GM18508 (cell line): ENCODE measurements at regions not wholly inside any gene's neighbourhood (a gene's known extent, or its start where the extent isn't known, plus 50 kb on each side); places are given as distances from the start of the nearest gene placed in this dataset.

Experiments
- ATAC-seq: cut with Tn5 transposase; IDR thresholded peaks from one replicate; pipeline ENCODE4 v1.9.1; 2021; ENCODE audit warnings: moderate number of reproducible peaks; ENCODE audit not compliant: insufficient read depth, unreplicated experiment

DNA sequence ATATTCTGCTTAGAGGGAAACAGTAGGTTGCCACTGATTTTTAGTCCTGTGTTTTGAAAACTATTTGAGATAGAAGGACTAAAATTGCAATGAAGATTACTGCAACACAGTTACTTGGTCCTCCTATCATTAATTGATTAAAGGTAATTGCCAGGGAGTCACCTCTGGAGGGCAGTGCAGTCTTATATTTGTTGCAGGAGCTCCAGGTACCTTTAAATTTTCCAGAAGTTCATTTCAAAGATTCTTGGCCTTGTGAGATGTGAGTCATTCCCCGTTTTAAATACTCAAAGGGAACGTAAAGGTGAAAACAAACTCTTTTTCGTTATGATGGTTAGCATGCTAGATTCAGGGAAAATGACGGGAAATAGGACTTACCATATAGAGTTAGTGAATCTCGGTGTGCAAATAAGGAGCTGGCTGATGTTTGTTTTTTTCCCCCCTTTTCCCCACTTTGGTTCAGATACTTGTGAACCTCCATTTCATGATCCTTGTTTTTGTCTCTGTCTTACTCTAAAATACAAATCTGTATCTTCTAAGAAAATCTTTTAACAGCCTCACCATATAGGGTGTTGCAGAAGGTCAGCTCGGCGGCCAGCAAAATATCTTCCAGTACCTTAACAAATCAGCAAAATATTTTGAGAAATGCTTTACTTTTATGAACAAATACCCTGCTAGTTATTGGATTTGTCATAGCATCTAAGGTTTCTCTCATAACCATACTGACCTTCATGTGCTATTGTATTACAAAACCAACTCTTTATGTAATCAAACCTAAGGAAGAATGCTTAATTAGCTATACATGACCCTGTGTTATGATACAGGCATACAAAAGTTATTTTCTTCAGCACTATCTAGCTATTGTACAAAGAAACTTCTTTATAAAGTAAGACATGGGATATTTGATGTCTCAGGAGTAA, 143.0 kb upstream of the HDAC9 start:
- no peak for ATAC-seq

DNA sequence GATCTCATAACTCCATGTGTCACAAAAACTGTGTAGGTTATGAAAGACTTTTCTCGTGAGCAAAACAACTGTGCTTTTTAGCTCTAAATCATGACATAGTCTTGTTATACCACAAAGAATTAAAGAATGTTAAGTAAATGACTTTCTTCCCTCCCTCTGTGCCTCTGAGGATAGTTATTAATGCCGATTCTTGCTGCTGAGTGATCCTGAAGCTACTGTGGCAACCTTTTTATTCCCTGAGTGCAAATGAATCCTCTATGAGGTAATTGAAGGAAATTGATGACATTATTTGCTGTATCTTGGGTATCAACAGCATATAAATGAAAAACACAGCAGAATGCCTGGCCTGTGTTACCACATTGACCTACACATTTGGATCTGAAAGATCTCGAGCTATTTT, 142.2 kb upstream of the HDAC9 start:
- ATAC-seq: no peak

DNA sequence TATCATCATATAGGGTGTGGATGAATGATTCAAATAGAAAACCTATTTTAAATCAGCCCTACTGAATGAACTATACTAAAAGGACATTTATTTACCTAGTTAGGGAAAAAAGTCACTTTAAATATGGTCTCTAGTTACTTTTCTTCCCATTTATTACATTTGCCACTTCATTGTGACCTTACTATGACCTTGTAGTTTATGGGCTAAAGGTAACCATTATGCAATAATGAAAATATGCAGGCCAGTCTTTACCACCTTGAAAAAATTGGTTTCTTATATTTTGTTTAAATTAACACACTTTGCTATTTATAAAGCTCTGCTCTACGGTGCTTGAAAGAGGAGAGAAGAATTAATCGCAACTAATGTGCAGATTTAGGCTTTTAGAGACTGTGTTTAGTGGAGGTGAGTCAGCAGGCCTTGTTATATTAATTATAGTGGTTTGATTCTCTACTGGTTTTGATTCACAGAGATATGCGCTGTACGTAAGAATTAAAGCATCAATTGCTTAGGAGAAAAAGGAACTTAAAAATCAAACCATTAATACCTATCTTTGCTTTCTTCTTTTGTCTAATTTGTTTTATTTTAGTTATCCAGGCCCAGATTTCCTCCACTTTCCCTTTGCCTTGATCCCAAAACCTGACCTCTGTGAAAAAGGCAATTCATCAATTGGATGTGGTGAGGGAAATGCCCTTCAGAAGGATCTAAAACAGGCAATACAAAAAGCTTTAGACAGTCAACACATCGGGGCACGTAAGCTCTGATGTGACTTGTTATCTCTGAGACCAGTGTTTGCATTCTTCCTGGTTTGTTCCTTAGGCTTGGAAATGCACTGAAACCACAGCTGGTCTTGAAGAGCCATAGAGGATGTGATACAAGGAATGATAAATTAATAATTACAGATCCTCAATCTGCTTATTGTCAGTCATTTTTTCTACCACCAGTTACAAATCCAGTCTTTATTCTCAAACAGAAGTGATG, 141.2 kb upstream of the HDAC9 start:
- ATAC-seq: no peak

DNA sequence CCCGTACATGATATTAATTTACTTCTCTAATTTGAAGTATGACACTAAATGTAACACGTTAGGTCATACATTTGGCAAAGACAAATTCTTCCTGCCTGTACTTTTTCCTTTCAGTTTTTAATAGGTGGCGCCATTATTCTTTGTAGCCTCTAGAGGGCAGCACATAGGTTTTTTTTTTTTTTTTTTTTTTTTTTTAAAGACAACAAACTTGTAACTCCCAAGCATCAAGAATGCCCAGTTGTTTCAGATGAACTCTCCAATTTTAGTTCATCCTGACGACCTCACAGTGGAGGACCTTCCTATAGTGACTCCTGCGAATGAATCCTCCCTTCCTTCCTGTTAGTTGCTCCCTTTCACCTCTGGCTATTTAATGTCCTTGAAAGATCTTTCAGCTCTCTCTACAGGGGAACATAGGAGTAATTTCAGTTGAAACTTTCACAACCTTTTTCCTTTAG, 139.3 kb upstream of the HDAC9 start:
- ATAC-seq: no peak

DNA sequence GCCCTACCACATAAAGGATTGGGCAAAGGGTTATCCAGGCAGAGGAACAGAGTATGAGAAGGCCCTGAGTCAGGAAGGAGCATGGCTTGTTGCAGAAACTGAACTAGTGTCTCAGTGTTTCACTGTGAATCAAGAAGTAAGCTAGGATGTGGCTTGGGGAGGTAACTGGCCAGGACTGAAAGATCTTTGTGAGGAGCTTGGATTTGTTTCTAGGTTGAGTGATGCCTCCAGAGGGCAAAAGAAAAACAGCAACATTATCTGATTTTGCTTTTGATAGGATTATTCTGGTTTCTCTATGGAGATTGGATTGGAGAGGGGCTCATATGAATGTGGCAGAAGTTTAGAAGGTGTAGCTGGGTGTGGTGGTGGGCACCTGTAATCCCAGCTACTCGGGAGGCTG, 137.9 kb upstream of the HDAC9 start:
- ATAC-seq: no peak

DNA sequence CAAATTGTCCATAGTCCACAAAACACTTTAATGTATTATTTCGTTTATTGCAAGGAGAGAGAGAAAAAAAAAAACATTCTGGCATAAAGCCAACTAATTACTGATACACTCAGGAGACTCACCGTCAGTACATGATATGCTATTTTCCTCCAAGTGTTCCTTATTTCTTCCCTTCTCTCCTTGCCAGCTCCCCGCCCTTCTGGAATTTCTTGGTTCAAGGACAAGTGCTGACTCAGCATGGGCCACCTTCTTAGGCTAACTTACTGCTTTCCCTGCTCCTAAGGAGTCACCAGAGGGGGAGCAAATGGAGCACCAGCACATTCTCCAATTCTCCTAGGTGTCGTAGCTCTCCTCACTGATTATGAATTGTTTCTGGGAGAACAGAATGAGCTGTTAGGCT, 133.8 kb upstream of the HDAC9 start:
- no peak for ATAC-seq

DNA sequence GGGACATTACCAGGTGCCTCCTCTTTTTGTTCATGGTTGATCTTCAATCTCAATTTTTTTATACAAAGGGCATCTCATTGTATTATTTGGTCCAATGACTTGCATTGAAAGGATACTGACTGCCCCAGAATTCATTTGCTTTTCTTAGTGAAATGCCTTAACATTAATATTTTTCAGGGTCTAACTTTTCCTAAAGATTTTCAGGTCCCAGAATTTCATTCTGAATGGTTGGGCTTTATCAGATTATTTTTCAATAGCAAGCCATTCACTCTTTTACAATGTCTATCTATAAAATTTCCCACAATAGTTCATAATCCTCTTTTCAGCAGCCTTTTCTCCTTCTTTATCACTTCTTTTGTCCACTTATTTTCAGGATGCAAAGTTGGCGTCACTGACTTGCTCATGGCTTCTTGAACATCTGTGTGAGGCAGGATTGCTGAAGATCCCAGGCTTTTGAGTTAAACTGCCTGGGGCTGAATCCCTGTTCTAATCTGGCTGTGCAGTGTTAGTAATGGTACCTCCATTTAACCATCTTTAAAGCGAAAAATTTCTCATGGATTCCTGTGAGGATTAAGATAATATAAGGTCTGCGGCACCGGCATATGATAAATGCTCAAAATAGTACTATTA, 131.7 kb upstream of the HDAC9 start:
- ATAC-seq: no peak

DNA sequence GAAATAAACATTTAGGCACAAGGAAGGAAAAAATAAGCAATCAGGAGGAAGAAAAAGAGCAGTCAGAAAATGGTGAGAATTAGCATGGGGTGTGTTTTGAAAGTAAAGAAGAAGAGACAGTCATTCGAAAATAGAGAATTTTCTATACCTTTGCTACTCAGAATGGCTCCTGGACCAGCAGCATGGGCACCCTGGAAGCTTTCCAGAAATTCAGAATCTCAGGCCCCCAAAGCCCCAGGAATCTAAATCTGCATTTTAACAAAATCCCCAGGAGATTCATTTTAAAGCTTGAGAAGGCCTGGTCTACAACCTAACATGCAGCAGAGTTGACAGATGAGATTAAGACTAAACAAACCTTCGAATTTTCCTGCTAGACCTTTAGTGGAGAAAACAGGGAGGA, 131.2 kb upstream of the HDAC9 start:
- ATAC-seq: no peak

DNA sequence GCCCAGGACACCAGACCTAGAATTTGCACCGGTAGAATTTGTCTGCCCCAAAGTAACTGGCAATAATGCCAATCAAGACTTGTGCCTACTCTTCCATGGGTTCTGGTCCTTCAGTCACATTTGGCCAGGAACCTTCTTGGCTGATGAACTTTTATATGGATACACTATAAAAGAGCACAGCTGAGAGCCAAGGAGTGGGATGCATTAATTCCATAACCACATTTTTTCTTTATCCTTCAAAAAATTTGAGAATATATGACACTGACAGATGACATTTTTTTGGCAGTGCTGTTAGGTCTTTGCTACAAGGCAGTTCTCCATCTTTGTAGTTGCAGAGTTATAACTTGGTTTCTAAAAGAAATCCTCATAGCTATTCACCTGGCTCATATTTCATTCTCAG, 129.2 kb upstream of the HDAC9 start:
- no peak for ATAC-seq

DNA sequence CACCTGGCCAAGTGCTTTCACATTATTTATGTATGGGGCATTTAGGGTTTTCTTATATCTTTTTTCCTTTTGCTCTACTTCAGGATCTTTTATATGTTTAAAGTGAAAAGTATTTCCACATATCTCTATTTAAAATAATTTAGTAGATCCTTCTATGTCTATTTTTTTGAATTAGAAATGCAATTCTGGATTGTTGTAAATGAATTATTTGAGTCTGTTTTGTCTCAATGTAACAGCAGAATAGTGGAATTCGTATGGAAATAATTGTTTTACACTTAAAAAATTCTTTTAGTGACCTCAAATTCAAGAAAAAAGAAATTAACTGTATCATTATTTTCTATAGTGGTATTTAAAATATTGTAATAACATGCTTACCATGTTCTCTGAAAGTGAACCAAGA, 126.5 kb upstream of the HDAC9 start:
- ATAC-seq: no peak

DNA sequence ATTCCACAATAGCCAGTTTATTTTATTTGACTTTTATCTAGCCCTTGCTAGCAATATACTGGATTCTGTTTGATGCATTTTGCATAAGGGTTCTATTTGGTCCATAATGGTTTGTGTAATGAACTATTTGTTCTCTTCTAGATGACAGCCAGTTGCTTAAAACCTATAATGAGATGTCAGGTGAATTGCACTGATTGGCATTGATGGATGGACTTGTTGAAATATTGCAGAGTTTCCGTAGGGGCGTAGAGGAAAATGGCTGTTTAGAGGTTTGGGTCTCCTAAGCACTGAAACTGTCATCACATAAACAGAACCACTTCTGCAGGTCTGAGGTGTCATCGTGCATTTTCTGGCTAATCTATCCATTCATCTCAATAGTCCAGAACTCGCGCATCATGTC, 124.9 kb upstream of the HDAC9 start:
- ATAC-seq: no peak

DNA sequence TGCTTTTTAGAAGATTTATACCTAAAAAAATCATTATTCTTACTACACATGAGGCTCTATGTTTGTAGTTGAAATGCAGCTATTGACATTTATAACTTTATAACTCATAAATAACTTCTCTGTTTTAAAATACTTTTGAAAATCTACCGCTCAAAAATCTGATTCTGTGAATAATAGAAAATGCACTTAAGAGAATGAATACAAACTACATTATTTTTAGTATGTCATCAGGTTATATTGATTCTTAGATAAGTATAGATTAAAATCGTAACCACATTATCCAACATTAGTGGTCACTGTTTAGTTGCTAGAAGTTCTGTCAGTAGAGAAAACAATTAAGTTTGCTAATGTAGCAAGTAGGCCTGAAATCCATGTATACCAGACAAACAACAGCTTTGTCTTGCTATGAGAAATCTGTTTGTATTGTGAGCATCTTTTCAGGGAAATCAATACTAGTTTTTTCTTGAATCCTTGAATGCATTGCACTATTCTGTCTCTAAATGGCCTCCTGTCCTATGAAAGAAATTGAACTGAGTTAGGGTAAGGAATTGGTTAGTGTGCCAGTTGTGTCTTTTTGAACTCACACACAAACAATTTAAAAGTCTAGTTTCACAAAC, 116.5 kb upstream of the HDAC9 start:
- no peak for ATAC-seq

DNA sequence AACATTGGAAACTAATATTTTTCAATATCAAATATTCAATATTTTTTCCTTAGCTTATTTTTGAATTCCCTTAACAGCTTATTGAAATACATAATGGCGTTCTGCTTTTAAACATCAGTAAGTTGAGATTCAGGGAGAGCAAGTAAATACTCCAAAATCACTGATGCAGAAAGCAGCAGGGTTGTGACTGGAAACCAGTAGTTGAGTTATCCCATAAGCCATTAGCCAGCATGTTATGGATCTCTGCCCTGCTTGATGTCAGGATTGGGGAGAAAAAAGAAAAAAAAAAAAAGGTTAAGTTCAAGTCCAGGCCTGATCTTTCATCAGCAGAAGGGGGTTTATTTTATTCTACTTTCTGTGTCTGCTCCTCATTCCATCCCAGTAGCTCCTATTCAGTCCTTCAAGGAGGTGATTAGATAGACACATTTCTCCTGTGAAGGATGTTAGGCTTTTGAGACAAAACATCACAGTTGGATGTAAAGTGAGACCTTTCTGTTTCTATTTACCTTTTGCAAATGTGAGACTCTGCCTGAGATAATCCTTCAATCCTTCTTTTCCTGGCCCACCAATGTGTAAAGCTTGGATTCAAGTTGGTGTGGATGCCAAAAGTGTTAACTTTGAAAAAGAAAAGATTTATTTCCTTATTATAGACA, 110.9 kb upstream of the HDAC9 start:
- no peak for ATAC-seq

DNA sequence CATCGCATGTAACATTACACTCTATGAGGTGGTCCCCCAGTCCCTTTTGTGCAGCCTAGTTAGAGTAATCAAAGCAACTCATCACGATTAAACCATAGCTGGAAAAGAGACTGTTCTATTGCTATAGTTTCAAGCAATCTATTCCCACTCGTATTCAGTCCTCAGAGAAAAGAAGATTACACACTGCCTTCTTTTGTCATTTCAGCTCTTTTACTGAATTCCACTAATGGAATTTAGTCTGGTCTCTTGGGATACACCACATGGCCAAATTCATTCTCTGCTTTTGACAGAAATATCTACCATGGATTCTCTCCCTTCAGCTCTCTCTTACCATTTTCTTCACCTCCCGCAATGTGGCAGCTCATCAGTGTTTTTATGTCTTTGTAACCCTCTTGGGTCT, 108.9 kb upstream of the HDAC9 start:
- ATAC-seq: no peak

DNA sequence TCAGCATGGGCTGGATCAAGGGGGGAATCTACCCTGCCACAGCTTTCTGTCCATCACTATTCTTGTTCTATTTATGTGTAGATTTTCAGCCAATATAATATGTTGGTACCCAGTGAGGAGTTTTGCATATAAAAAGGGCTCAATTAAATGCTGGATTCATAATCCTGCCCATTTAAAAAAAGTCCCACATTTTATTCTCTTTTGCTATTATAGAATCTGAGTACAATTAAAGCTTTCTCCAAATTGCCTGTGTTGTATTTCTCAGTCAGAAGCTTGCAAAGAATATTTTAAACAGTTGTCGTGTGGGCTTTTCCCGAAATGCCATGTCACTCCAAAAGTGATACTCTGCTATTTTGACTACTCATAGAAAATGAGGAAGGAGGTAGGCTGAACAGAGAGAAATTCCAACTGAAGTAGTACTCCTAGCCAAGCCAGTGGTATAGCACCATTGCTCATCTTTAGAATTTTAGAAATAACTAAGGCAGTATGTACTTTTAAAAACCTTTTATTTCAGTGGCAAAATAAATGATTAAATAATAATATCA, 108.3 kb upstream of the HDAC9 start:
- ATAC-seq: no peak

DNA sequence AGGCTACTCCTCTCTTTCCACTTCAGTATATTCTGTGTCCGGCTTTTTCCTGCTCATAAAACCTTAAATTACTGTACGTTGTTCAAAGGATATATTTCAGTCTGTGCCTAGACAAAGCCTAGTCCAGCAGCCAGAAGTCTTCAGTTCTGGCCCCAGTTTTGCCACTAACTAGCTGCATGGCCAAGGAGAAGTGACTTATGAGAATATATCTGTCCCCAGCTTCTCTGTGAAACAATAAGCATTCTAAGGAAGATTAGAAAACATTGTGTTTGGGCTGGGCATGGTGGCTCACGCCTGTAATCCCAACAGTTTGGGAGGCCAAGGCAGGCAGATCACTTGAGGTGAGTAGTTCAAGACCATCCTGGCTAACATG, 105.0 kb upstream of the HDAC9 start:
- no peak for ATAC-seq

DNA sequence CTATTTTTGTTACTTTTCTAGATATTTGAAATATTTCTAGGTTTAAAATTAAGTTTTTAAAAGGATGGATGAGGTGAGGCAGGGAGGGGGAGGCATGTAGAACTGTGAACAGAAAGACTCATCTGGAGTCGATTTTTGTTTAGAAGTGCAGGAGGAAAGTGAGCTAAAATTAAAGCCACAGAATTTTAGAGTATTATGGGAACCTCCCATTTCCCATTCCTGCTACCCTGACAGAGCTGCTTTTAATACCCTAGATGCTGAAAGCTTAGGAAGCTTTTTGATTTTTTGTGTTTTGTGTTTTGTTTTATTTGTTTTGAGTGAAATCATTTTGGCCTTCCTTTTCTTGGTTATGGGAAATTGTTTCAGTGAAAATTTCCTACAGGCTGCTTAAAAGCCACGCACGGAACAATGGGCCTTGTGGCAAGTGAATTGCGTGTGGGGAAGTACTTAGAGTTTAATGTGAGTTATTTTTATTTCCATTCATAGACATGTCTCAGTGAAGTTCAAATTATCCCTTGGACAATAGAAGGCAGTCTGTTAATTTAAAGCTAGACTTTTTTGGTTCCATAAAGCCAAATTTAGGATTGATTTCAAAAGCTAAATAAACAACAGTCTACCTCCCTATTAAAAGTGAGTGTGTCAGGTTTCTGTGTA, 102.0 kb upstream of the HDAC9 start:
- ATAC-seq: no peak

DNA sequence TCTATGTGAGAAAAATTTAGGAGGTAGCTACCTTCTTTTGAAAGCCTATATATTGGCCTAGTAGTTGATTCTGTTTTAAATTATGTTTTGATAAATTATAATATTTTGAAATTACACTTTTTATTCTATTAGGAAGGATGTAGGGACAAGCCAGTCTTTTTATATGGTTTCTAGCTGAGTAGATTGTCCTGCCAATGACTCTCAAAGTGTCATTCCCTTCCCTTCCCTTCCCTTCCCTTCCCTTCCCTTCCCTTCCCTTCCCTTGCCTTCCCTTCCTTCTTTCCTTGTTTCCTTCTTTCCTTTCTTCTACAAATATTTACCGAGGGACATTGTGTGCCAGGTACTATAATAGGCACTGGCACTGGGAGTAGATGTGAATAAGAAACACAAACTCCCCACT, 99.7 kb upstream of the HDAC9 start:
- no peak for ATAC-seq

DNA sequence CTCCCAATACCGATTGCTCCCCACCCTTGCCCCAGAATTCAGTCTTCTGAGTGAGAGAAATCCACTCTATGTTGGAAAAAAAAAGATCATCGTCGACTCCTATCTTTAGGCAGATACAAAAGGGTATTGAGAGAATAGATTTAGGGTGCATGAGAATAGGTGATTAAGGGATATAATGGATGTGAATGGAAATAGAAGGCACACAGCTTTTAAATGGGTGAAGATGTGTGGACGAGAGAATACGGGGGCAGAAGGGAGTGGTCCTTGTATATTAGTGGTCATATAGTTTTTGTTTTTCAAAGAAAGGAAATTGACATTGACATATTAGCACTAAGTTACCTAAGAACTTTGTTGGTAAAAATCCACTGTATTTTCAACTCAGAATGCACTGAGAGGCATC, 98.6 kb upstream of the HDAC9 start:
- ATAC-seq: no peak
